RKO (cell line): ENCODE measurements at regions not wholly inside any gene's neighbourhood (a gene's known extent, or its start where the extent isn't known, plus 50 kb on each side); places are given as distances from the start of the nearest gene placed in this dataset.
"Not testable (repeated sequence)": the region's sequence is repeated elsewhere in the genome, so short reads cannot be mapped to it uniquely, and the experiment has no call there.

Source experiments
- DNase-seq: peaks from one replicate; pipeline ENCODE4 v3.0.0-alpha.2; 2016; ENCODE audit warnings: low spot score

- no peak for DNase-seq
These were observed 1785.0 kb upstream of the LRRTM1 start for GRCh38 chr2:82089518-82089917.

GRCh38 chr2:82084679-82085392 is 1780.3 kb upstream of the LRRTM1 start:
- no peak for DNase-seq

- no peak for DNase-seq
These were observed 1771.3 kb upstream of the LRRTM1 start for GRCh38 chr2:82075875-82076274.

GRCh38 chr2:82062463-82062862 is 1757.9 kb upstream of the LRRTM1 start:
- DNase-seq = no peak

- DNase-seq = no peak
These were observed 1751.3 kb upstream of the LRRTM1 start for GRCh38 chr2:82055846-82056245.

- DNase-seq = no peak
These were observed 1739.3 kb upstream of the LRRTM1 start for GRCh38 chr2:82043867-82044266.

- no peak for DNase-seq
These were observed 1723.5 kb upstream of the LRRTM1 start for GRCh38 chr2:82027921-82028615.

- DNase-seq = no peak
These were observed 1719.2 kb upstream of the LRRTM1 start for GRCh38 chr2:82023710-82024109.

GRCh38 chr2:82013641-82014040 is 1709.1 kb upstream of the LRRTM1 start:
- DNase-seq = no peak

- peak; percentile 0 for DNase-seq
These were observed 1702.6 kb upstream of the LRRTM1 start for GRCh38 chr2:82007071-82007664.

- DNase-seq = not testable (repeated sequence)
These were observed 1701.3 kb upstream of the LRRTM1 start for GRCh38 chr2:82005889-82006288.

GRCh38 chr2:82001614-82002013 is 1697.1 kb upstream of the LRRTM1 start:
- no peak for DNase-seq

- no peak for DNase-seq
These were observed 1696.1 kb upstream of the LRRTM1 start for GRCh38 chr2:82000606-82001005.

GRCh38 chr2:81996332-81996731 is 1691.8 kb upstream of the LRRTM1 start:
- DNase-seq = no peak

GRCh38 chr2:81991282-81991681 is 1686.7 kb upstream of the LRRTM1 start:
- no peak for DNase-seq

GRCh38 chr2:81987370-81987769 is 1682.8 kb upstream of the LRRTM1 start:
- no peak for DNase-seq

GRCh38 chr2:81984969-81985637 is 1680.6 kb upstream of the LRRTM1 start:
- no peak for DNase-seq

- no peak for DNase-seq
These were observed 1677.0 kb upstream of the LRRTM1 start for GRCh38 chr2:81981585-81981984.

GRCh38 chr2:81979086-81979485 is 1674.5 kb upstream of the LRRTM1 start:
- DNase-seq = no peak

GRCh38 chr2:81976998-81977397 is 1672.4 kb upstream of the LRRTM1 start:
- no peak for DNase-seq

- DNase-seq = no peak
These were observed 1669.7 kb upstream of the LRRTM1 start for GRCh38 chr2:81974216-81974615.

GRCh38 chr2:81942876-81943275 is 1638.3 kb upstream of the LRRTM1 start:
- no peak for DNase-seq
